AG04449 (cell line): ENCODE measurements at regions not wholly inside any gene's neighbourhood (a gene's known extent, or its start where the extent isn't known, plus 50 kb on each side); places are given as distances from the start of the nearest gene placed in this dataset.

Experiments
- CTCF ChIA-PET: fragments of 350-600 bp; formaldehyde crosslinking; extraction: SDS; loops from one replicate; lab custom pipeline; 2021; ENCODE audit warnings: antibody characterized with exemption; lab: Yijun Ruan, JAX
- POLR2A ChIA-PET: fragments of 400-600, 350-600 bp; formaldehyde crosslinking; extraction: SDS; loops from one replicate; lab custom pipeline; 2020; ENCODE audit warnings: antibody characterized with exemption, inconsistent platforms; lab: Yijun Ruan, JAX
- DNase-seq: peaks from one replicate; pipeline ENCODE4 v3.0.0-alpha.2; 2010; ENCODE audit warnings: low read depth, low spot score
- H3K4me3 ChIP-seq: 2 replicates; pipeline ENCODE4 v1.5.1; 2011; ENCODE audit warnings: low read depth, mild to moderate bottlenecking, control low read depth, low read length
- TF ChIP-seq, protein P1 (sequence below): IDR thresholded peaks from one replicate; pipeline ENCODE4 v1.5.1; 2011; ENCODE audit warnings: mild to moderate bottlenecking, moderate library complexity, low read length, control low read depth, inconsistent platforms; ENCODE audit not compliant: insufficient read depth; ENCODE audit errors: missing control alignments

- TF ChIP-seq, protein P1, sequence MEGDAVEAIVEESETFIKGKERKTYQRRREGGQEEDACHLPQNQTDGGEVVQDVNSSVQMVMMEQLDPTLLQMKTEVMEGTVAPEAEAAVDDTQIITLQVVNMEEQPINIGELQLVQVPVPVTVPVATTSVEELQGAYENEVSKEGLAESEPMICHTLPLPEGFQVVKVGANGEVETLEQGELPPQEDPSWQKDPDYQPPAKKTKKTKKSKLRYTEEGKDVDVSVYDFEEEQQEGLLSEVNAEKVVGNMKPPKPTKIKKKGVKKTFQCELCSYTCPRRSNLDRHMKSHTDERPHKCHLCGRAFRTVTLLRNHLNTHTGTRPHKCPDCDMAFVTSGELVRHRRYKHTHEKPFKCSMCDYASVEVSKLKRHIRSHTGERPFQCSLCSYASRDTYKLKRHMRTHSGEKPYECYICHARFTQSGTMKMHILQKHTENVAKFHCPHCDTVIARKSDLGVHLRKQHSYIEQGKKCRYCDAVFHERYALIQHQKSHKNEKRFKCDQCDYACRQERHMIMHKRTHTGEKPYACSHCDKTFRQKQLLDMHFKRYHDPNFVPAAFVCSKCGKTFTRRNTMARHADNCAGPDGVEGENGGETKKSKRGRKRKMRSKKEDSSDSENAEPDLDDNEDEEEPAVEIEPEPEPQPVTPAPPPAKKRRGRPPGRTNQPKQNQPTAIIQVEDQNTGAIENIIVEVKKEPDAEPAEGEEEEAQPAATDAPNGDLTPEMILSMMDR: no peak
- H3K4me3 ChIP-seq: no peak overlapping the region
- no peak for DNase-seq
- ChIA-PET POLR2A (no interaction called here), CTCF (no interaction called here)
Measured at GRCh38 chr10:81520688-81521087, 354.3 kb upstream of the NRG3 start.

DNA sequence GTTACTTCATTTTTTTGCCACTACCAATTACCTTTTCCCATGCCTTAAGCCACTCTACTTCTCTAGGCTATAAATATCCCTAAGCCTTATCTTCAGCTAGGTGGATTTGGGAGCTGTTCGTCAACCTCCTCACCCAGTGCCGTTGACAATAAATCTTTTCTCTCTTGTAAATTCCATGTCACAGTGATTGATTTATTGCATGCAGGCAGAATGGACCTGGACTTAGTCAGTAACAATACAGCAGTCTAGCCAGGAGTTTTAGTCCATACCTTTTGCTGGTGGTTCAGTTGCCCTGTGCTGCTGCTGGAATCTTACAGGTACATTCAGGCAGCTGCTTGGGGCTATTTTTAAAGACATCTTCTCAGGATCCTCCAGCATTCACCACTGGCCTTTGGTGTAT, 350.5 kb upstream of the NRG3 start:
- ChIA-PET CTCF (no interaction called here), POLR2A (no interaction called here)
- TF ChIP-seq, protein P1: no peak
- H3K4me3 ChIP-seq: no peak overlapping the region
- DNase-seq: no peak

DNA sequence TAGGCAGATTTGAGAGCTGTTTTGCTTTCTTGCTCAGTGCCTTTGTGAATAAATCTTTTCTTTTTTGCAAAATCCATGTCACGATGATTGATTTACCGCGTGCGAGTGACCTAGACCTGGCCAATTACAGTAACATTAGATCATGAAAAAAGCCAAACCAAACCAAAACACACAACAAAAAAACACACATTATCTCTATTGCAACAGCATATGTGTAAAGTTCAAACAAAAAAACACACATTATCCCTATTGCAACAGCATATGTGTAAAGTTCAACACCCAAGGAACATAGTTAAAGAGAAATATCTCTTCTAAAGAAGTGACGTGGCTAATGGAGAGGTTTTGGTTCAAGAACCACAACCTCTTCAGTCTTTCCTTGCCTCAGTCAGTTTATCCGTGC, 342.6 kb upstream of the NRG3 start:
- DNase-seq: no peak
- no peak overlapping the region for H3K4me3 ChIP-seq
- CTCF ChIA-PET: no interaction called here

DNA sequence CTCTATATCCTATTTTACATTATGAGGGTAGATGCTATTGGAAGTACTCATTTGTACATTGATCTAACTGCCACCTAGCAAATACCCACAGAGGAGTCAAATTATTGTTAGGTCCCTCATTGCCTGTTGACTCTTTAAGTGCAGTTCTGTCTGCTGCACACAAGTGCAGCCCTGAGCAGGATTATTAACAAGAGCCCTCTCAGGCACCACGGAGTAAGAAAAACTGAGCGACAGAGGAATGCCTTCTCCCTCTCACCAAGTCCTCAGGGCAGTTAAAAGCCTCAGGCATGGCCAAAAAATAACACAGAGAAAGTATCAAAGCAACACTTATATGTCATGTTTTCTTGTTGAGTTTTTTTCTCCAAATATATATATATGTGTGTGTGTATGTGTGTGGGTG, 340.0 kb upstream of the NRG3 start:
- TF ChIP-seq, protein P1: no peak
- POLR2A ChIA-PET: no interaction called here

More for the DNA sequence above, 342.6 kb upstream of the NRG3 start:
- TF ChIP-seq, protein P1: no peak
- POLR2A ChIA-PET: no interaction called here

GRCh38 chr10:81541517-81541916, 333.5 kb upstream of the NRG3 start:
- DNase-seq: no peak
- no peak overlapping the region for H3K4me3 ChIP-seq
- TF ChIP-seq, protein P1: no peak
- CTCF ChIA-PET: no interaction called here
- POLR2A ChIA-PET: no interaction called here

More for the DNA sequence above, 340.0 kb upstream of the NRG3 start:
- DNase-seq: no peak
- H3K4me3 ChIP-seq: no peak overlapping the region
- CTCF ChIA-PET: no interaction called here

- CTCF ChIA-PET: no interaction called here
- DNase-seq: no peak
- H3K4me3 ChIP-seq: no peak overlapping the region
- TF ChIP-seq, protein P1: no peak
- POLR2A ChIA-PET: no interaction called here
Measured at GRCh38 chr10:81546243-81546642, 328.8 kb upstream of the NRG3 start.
